H1 (cell line): ENCODE measurements at regions not wholly inside any gene's neighbourhood (a gene's known extent, or its start where the extent isn't known, plus 50 kb on each side); places are given as distances from the start of the nearest gene placed in this dataset.

ENCODE experiments used
- CTCF ChIA-PET: fragments of 300-600 bp; sonication (Branson Sonifier 250); formaldehyde crosslinking; loops from one replicate; lab custom pipeline; 2021; ENCODE audit not compliant: partially characterized antibody; lab: Charles Lee
- POLR2A ChIA-PET: fragments of 300-600 bp; sonication (Branson Sonifier 250); formaldehyde crosslinking; loops from one replicate; lab custom pipeline; 2021; ENCODE audit warnings: inconsistent platforms; ENCODE audit not compliant: partially characterized antibody; lab: Charles Lee
- DNase-seq, 2 experiments: peaks; one replicate each; pipeline versions ENCODE4 v3.0.0 to v3.0.0-alpha.2; 2010 to 2022; ENCODE audit warnings: low spot score in 2 of 2, low read depth in 1 of 2, mixed read lengths in 1 of 2
- FAIRE-seq: peaks from 2 replicates; lab custom pipeline; 2011; peaks lifted over from hg19 to GRCh38; lab: Jason Lieb, UNC
- H2AFZ ChIP-seq: 2 replicates; pipeline ENCODE4 v1.8.1; 2012; ENCODE audit warnings: low read length, inconsistent platforms
- H2AK5ac ChIP-seq: 2 replicates; pipeline ENCODE4 v1.6.1; 2013; ENCODE audit warnings: low read depth, low read length
- H2BK120ac ChIP-seq: replicated peaks from 2 replicates; pipeline ENCODE3; 2013; ENCODE audit warnings: low read depth, low read length, inconsistent platforms
- H2BK12ac ChIP-seq: 2 replicates; pipeline ENCODE4 v1.6.1; 2013; ENCODE audit warnings: low read depth, low read length
- H2BK15ac ChIP-seq: 2 replicates; pipeline ENCODE4 v1.6.1; 2013; ENCODE audit warnings: low read length
- H2BK20ac ChIP-seq: 2 replicates; pipeline ENCODE4 v1.6.1; 2013; ENCODE audit warnings: low read length
- H2BK5ac ChIP-seq: 2 replicates; pipeline ENCODE4 v1.6.1; 2013; ENCODE audit warnings: low read depth, low read length
- H3K14ac ChIP-seq: 2 replicates; pipeline ENCODE4 v1.6.1; 2013; ENCODE audit warnings: inconsistent platforms; ENCODE audit not compliant: insufficient read length
- H3K18ac ChIP-seq: 2 replicates; pipeline ENCODE4 v1.6.1; 2013; ENCODE audit warnings: low read length; ENCODE audit errors: extremely low read depth
- H3K23ac ChIP-seq: 2 replicates; pipeline ENCODE4 v1.6.1; 2013; ENCODE audit warnings: inconsistent platforms; ENCODE audit not compliant: insufficient read length
- H3K23me2 ChIP-seq: 2 replicates; pipeline ENCODE4 v1.6.1; 2013; ENCODE audit warnings: low read depth, low read length
- H3K27ac ChIP-seq: 2 replicates; pipeline ENCODE4 v1.6.1; 2011; ENCODE audit warnings: low read depth, low read length, inconsistent platforms
- H3K27me3 ChIP-seq, 4 experiments: replicated peaks in 1 of 4; 1 replicate in 1 of 4; 2 replicates in 3 of 4; pipeline versions ENCODE4 v1.6.1 to v1.8.1; 2011 to 2013; ENCODE audit warnings: low read length in 3 of 4, mild to moderate bottlenecking in 3 of 4, inconsistent platforms in 2 of 4, mixed read lengths in 2 of 4, moderate library complexity in 1 of 4; ENCODE audit not compliant: control insufficient read depth in 3 of 4, insufficient read depth in 3 of 4; ENCODE audit errors: extremely low read depth in 1 of 4
- H3K36me3 ChIP-seq, 4 experiments: 2 replicates each; pipeline versions ENCODE4 v1.6.1 to v1.8.1; 2011 to 2013; ENCODE audit warnings: mild to moderate bottlenecking in 4 of 4, low read length in 3 of 4, moderate library complexity in 2 of 4, control low read depth in 1 of 4, inconsistent platforms in 1 of 4; ENCODE audit not compliant: insufficient read depth in 4 of 4, control insufficient read depth in 2 of 4
- H3K4ac ChIP-seq: replicated peaks from 2 replicates; pipeline ENCODE3; 2013; ENCODE audit warnings: low read length, low read depth, mixed read lengths, inconsistent platforms; ENCODE audit not compliant: insufficient read length
- H3K4me1 ChIP-seq, 4 experiments: replicated peaks in 1 of 4; 1 replicate in 1 of 4; 2 replicates in 3 of 4; pipeline versions ENCODE4 v1.6.1 to v1.8.1; 2011 to 2013; ENCODE audit warnings: low read length in 3 of 4, inconsistent platforms in 2 of 4, mixed read lengths in 1 of 4; ENCODE audit not compliant: insufficient read depth in 4 of 4, control insufficient read depth in 3 of 4
- H3K4me2 ChIP-seq, 2 experiments: 2 replicates each; pipeline versions ENCODE4 v1.6.1 to v1.8.1; 2011 to 2013; ENCODE audit warnings: low read depth in 2 of 2, low read length in 2 of 2, control low read depth in 1 of 2, inconsistent platforms in 1 of 2, mild to moderate bottlenecking in 1 of 2; ENCODE audit not compliant: insufficient read depth in 1 of 2
- H3K4me3 ChIP-seq, 4 experiments: fragments of 200-600, 300-600 bp in 1 of 4; sonication (generic), shearing (Covaris generic), sonication (Bioruptor Twin) in 1 of 4; 2 replicates each; pipeline versions ENCODE4 v1.5.1 to v1.8.1; 2011 to 2016; ENCODE audit warnings: low read length in 4 of 4, low read depth in 3 of 4, control low read depth in 2 of 4, inconsistent platforms in 2 of 4, mild to moderate bottlenecking in 2 of 4, mixed read lengths in 1 of 4, moderate library complexity in 1 of 4; ENCODE audit not compliant: insufficient read depth in 2 of 4; ENCODE audit errors: extremely low read depth in 1 of 4
- H3K56ac ChIP-seq: replicated peaks from 2 replicates; pipeline ENCODE3; 2013; ENCODE audit warnings: low read depth, mild to moderate bottlenecking, mixed read lengths, low read length, inconsistent platforms; ENCODE audit not compliant: insufficient read length
- H3K79me1 ChIP-seq: 2 replicates; pipeline ENCODE4 v1.6.1; 2013; ENCODE audit warnings: low read depth, low read length, control low read depth
- H3K79me2 ChIP-seq, 2 experiments: 2 replicates each; pipeline versions ENCODE4 v1.6.1 to v1.8.1; 2012 to 2013; ENCODE audit warnings: low read length in 2 of 2, mild to moderate bottlenecking in 2 of 2, inconsistent platforms in 1 of 2; ENCODE audit not compliant: insufficient read depth in 2 of 2, control insufficient read depth in 1 of 2
- H3K9ac ChIP-seq, 4 experiments: replicated peaks in 1 of 4; 1 replicate in 1 of 4; 2 replicates in 3 of 4; pipeline versions ENCODE4 v1.6.1 to v1.8.1; 2011 to 2013; ENCODE audit warnings: low read depth in 3 of 4, low read length in 3 of 4, control low read depth in 2 of 4, mild to moderate bottlenecking in 2 of 4, moderate library complexity in 2 of 4, inconsistent platforms in 1 of 4; ENCODE audit errors: extremely low read depth in 1 of 4
- H3K9me3 ChIP-seq, 2 experiments: 2 replicates each; pipeline versions ENCODE4 v1.6.1 to v1.8.1; 2012 to 2013; ENCODE audit warnings: mild to moderate bottlenecking in 2 of 2, moderate library complexity in 2 of 2, control low read depth in 1 of 2, inconsistent platforms in 1 of 2, low read depth in 1 of 2, low read length in 1 of 2, mixed read lengths in 1 of 2; ENCODE audit not compliant: insufficient read depth in 2 of 2
- H4K20me1 ChIP-seq, 2 experiments: replicated peaks in 1 of 2; 2 replicates each; pipeline versions ENCODE3 to v1.8.1; 2011 to 2013; ENCODE audit warnings: inconsistent platforms in 2 of 2, low read length in 2 of 2, mild to moderate bottlenecking in 1 of 2; ENCODE audit not compliant: insufficient read depth in 2 of 2, control insufficient read depth in 1 of 2
- H4K5ac ChIP-seq: 2 replicates; pipeline ENCODE4 v1.6.1; 2013; ENCODE audit warnings: low read length, low read depth, mixed read lengths, inconsistent platforms; ENCODE audit not compliant: insufficient read length
- H4K8ac ChIP-seq: 2 replicates; pipeline ENCODE4 v1.8.0; 2013; ENCODE audit warnings: mild to moderate bottlenecking, moderate library complexity, low read length, inconsistent platforms; ENCODE audit not compliant: insufficient read depth; ENCODE audit errors: extremely low read depth
- H4K91ac ChIP-seq: replicated peaks from 2 replicates; pipeline ENCODE3; 2013; ENCODE audit warnings: low read length, mixed read lengths, inconsistent platforms; ENCODE audit not compliant: insufficient read length
- CHD1 ChIP-seq: IDR thresholded peaks from 2 replicates; pipeline ENCODE4 v1.6.1; 2012; ENCODE audit warnings: low read depth, low read length, improper control_type of control experiment
- E2F6 ChIP-seq: IDR thresholded peaks from 2 replicates; pipeline ENCODE4 v1.6.1; 2012; ENCODE audit warnings: inconsistent platforms
- GTF2F1 ChIP-seq: IDR thresholded peaks from 2 replicates; pipeline ENCODE4 v1.6.1; 2012; ENCODE audit warnings: low read depth, low read length, improper control_type of control experiment, borderline replicate concordance
- JUN ChIP-seq: IDR thresholded peaks from 2 replicates; pipeline ENCODE4 v1.6.1; 2011; ENCODE audit warnings: low read depth, mild to moderate bottlenecking, improper control_type of control experiment, low read length
- KDM4A ChIP-seq: IDR thresholded peaks from one replicate; pipeline ENCODE4 v1.7.1; 2012; ENCODE audit warnings: low read depth, mild to moderate bottlenecking, moderate library complexity, low read length, inconsistent platforms; ENCODE audit not compliant: severe bottlenecking
- MAFK ChIP-seq: IDR thresholded peaks from 2 replicates; pipeline ENCODE4 v1.6.1; 2012; ENCODE audit warnings: low read depth, mild to moderate bottlenecking, improper control_type of control experiment, low read length
- NRF1 ChIP-seq: IDR thresholded peaks from 2 replicates; pipeline ENCODE4 v1.6.1; 2011; ENCODE audit warnings: mild to moderate bottlenecking, low read depth, low read length, improper control_type of control experiment
- RBBP5 ChIP-seq: IDR thresholded peaks from 2 replicates; pipeline ENCODE4 v1.7.1; 2012; ENCODE audit warnings: low read depth, mild to moderate bottlenecking, inconsistent platforms, low read length, moderate library complexity, borderline replicate concordance
- SP1 ChIP-seq: IDR thresholded peaks from 2 replicates; pipeline ENCODE4 v1.6.1; 2011; ENCODE audit warnings: low read depth, low read length
- SP4 ChIP-seq: IDR thresholded peaks from 2 replicates; pipeline ENCODE4 v1.6.1; 2012; ENCODE audit warnings: low read length, inconsistent platforms
- SRF ChIP-seq: IDR thresholded peaks from 2 replicates; pipeline ENCODE4 v1.6.1; 2011; ENCODE audit warnings: mild to moderate bottlenecking, low read depth, low read length, moderate library complexity
- TBP ChIP-seq: IDR thresholded peaks from 2 replicates; pipeline ENCODE4 v1.6.1; 2011; ENCODE audit warnings: low read depth, low read length, improper control_type of control experiment
- WGBS, 2 experiments: shearing (Covaris generic) in 1 of 2; methylation state at CpG; one replicate each; pipeline versions ENCODE4 v1.1.6 to v1.1.7; 2013 to 2015; ENCODE audit warnings: low lambda C conversion rate in 2 of 2, mixed read lengths in 2 of 2, inconsistent platforms in 1 of 2, low coverage in 1 of 2, missing lambda C conversion rate in 1 of 2; ENCODE audit not compliant: insufficient replicate concordance in 2 of 2, insufficient coverage in 1 of 2, insufficient read length in 1 of 2; ENCODE audit errors: extremely low coverage in 1 of 2, missing lambda C conversion rate in 1 of 2; 5-methylcytosine and 5-hydroxymethylcytosine counted together

DNA sequence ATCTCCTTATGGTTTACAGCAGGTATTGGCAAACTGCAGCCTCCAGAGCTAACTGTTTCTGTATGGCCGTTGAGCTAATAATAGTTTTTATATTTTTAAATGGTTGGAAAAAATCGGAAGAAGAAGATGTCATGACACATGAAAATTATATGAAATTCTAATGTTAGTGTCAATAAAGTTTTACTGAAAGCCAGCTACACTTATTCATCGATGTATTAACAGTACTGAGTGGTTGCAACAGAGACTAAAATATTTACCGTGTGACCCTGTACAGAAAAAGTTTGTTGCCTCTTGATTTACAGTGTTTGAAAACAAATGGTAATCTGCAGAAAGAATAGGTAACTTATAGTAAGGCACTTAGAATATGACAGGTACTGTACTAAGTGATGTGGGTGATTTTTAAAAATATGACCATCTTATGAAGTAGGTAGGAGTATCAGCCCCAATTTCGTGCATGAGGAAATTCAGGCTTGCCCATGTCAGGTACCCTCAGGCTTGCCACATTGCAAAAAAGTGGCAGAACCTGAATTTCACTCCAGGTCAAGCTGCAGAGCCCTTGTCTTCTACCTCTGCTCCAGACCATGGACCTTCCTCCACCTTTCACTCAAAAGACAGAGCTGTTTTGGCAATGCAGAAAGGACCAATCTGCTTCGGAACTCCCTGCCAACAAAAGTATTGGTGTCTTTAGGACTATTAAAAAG lies 311.9 kb upstream of the RUNX1 start:
- Histone ChIP-seq H3K14ac (no peak overlapping the region), H3K79me2 (no peaks in the 10 kb centered on the region), H3K4me2 (no peak overlapping the region), H3K4ac (no peak overlapping the region), H3K27me3 (no peaks in the 10 kb centered on the region), H3K23ac (no peak overlapping the region), H3K4me3 (no peak overlapping the region), H2BK120ac (no peak overlapping the region), H3K36me3 (no peaks in the 10 kb centered on the region; a peak in 1 of 8 replicates), H2AFZ (no peak overlapping the region), H2BK15ac (no peak overlapping the region)
- FAIRE-seq (no peak), DNase-seq (no peak)
- no peak for TF ChIP-seq TBP
- no peak for TF ChIP-seq GTF2F1
- no peak for TF ChIP-seq NRF1
- TF ChIP-seq E2F6, result no peak
- TF ChIP-seq MAFK, result no peak
- TF ChIP-seq CHD1, result no peak
- no peak for TF ChIP-seq KDM4A
- no peak for TF ChIP-seq RBBP5
- TF ChIP-seq SP4, result no peak
- no peak for TF ChIP-seq SP1
- TF ChIP-seq SRF, result no peak
- TF ChIP-seq JUN, result no peak
- TF ChIP-seq, all 59 proteins: peak for 0
- Histone ChIP-seq H4K5ac (no peak overlapping the region), H4K91ac (no peak overlapping the region), H4K20me1 (no peaks in the 10 kb centered on the region), H3K27ac (no peak overlapping the region), H2BK5ac (no peak overlapping the region), H3K9ac (no peak overlapping the region), H2AK5ac (no peak overlapping the region), H2BK12ac (no peak overlapping the region), H3K56ac (no peak overlapping the region), H3K18ac (no peak overlapping the region), H2BK20ac (no peak overlapping the region), H3K9me3 (no peaks in the 10 kb centered on the region), H4K8ac (no peak overlapping the region), H3K4me1 (no peaks in the 10 kb centered on the region), H3K23me2 (no peaks in the 10 kb centered on the region), H3K79me1 (no peaks in the 10 kb centered on the region)
- ChIA-PET POLR2A (no interaction called here), CTCF (no interaction called here)
- WGBS, 2 experiments, result 89 to 100% methylated on average over 1 to 6 of the region's 6 CpGs
